Skin of body (tissue), 1 donor: ENCODE measurements at regions not wholly inside any gene's neighbourhood (a gene's known extent, or its start where the extent isn't known, plus 50 kb on each side); places are given as distances from the start of the nearest gene placed in this dataset.
A peak's percentile ranks its signal among the peaks of the same experiment; 100 is the strongest.
"Not testable (repeated sequence)": the region's sequence is repeated elsewhere in the genome, so short reads cannot be mapped to it uniquely, and the experiment has no call there.

Source experiments
- DNase-seq: peaks from one replicate; lab custom pipeline; 2025; lab: John Stamatoyannopoulos, UW

- DNase-seq: no peak
Measured at GRCh38 chr19:56894626-56895025, 54.1 kb upstream of the PEG3 start.

GRCh38 chr19:56896095-56896494, 55.6 kb upstream of the PEG3 start:
- no peak for DNase-seq

- DNase-seq: no peak
Measured at GRCh38 chr19:56899943-56900342, 59.4 kb upstream of the PEG3 start.

GRCh38 chr19:56900573-56901097, 60.1 kb upstream of the PEG3 start:
- DNase-seq: peak; percentile 80

- peak; percentile 26 for DNase-seq
Measured at GRCh38 chr19:56905631-56906150, 65.2 kb upstream of the PEG3 start.

- DNase-seq: no peak
Measured at GRCh38 chr19:56912401-56913112, 72.0 kb upstream of the PEG3 start.

- DNase-seq: not testable (repeated sequence)
Measured at GRCh38 chr19:56913113-56913455, 72.6 kb upstream of the PEG3 start.

- no peak for DNase-seq
Measured at GRCh38 chr19:56916528-56916927, 76.0 kb upstream of the PEG3 start.

- DNase-seq: no peak
Measured at GRCh38 chr19:56917529-56917928, 77.0 kb upstream of the PEG3 start.

GRCh38 chr19:56917998-56918397, 77.5 kb upstream of the PEG3 start:
- DNase-seq: no peak

GRCh38 chr19:56918682-56919307, 78.3 kb upstream of the PEG3 start:
- DNase-seq: no peak

GRCh38 chr19:56919308-56919995, 78.9 kb upstream of the PEG3 start:
- no peak for DNase-seq

- DNase-seq: not testable (repeated sequence)
Measured at GRCh38 chr19:56926094-56926493, 85.6 kb upstream of the PEG3 start.

GRCh38 chr19:56927294-56927693, 86.8 kb upstream of the PEG3 start:
- DNase-seq: no peak

GRCh38 chr19:56927791-56928207, 87.3 kb upstream of the PEG3 start:
- no peak for DNase-seq

GRCh38 chr19:56930647-56931535, 90.4 kb upstream of the PEG3 start:
- peak; percentile 41 for DNase-seq

- DNase-seq: no peak
Measured at GRCh38 chr19:56933014-56933705, 92.6 kb upstream of the PEG3 start.

- DNase-seq: no peak
Measured at GRCh38 chr19:56934438-56935090, 94.0 kb upstream of the PEG3 start.

GRCh38 chr19:56939951-56940350, 99.4 kb upstream of the PEG3 start:
- DNase-seq: no peak

GRCh38 chr19:56942756-56943155, 102.2 kb upstream of the PEG3 start:
- no peak for DNase-seq
